ENCODE measurements at regions not wholly inside any gene's neighbourhood (a gene's known extent, or its start where the extent isn't known, plus 50 kb on each side); places are given as distances from the start of the nearest gene placed in this dataset.
"Not testable (repeated sequence)": the region's sequence is repeated elsewhere in the genome, so short reads cannot be mapped to it uniquely, and the experiment has no call there.

DNA sequence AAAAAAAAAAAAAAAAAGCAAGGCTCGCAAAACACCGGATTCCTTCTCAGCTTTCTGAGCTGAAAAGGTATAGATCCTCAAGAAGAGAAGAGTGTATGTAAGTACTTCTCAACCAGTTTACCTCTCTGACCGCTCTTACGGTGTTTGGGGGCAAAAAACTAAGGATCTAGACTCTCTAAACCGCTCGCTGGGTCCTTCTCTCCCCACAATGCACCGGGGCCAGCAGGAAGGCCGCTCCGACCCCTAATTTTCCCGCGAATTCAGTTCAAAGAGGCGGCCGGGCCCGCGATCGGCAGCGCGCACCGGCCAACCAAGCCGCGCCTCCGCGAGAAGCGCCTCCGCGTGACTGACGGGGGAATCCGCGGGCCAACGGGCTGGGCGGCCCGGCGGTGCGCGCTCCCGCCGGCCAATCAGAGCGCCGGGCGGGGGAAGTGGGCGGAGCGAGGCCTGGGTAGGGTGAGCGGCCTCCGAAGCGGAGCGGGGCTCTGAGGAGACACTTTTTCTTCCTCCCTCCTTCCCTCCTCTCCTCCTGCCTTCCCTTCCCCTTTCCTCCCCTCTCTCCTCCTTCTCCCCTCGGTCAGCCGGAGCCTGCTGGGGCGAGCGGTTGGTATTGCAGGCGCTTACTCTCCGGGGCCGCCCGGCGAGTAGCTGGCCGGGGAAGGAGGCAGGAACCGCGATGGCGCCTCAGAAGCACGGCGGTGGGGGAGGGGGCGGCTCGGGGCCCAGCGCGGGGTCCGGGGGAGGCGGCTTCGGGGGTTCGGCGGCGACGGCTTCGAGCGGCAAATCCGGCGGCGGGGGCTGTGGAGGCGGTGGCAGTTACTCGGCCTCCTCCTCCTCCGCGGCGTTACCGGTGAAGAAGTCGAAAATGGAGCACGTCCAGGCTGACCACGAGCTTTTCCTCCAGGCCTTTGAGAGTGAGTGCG is 93.0 kb downstream of the CRLF3 start:
- DNase-seq = peak; percentile 90

DNA sequence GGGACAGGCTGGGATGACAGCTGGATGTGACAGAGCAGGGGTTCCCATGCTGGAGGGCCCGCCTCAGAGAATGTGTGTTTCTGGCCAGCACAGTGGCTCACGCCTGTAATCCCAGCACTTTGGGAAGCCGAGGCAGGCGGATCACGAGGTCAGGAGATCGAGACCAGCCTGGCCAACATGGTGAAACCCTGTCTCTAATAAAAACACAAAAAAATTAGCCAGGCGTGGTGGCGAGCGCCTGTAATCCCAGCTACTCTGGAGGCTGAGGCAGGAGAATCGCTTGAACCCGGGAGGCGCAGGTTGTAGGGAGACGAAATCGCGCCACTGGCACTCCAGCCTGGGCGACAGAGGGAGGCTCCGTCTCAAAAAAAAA is 93.7 kb downstream of the CRLF3 start:
- DNase-seq = not testable (repeated sequence)

DNA sequence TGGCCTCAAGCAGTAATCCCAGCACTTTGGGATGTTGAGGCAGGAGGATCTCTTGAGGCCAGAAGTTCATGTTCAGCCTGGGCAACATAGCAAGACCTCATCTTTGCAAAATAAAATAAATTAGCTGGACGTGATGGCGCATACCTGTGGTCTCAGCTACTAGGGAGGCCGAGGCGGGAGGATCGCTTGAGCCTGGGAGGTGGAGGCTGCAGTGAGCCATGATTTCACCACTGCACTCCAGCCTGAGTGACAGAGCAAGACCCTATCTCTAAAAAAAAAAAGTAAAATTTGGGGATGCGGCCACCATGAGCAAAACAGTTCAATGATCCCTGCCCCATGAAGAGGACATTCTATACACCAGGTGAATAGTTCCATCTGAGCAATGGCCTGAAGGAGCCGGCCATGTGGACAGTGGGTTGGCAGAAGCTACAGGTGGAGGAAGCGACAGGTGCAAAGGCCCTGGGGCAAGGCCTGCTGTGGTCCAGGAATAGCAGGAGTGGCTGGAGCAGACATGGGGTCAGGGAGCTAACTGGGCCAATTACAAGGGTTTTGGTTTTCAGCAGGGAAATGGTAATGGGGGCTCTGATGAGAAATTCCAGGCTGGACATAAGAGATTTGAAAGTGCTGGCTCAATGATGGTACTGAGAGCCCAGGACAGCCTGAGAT is 94.2 kb downstream of the CRLF3 start:
- DNase-seq = not testable (repeated sequence)

DNA sequence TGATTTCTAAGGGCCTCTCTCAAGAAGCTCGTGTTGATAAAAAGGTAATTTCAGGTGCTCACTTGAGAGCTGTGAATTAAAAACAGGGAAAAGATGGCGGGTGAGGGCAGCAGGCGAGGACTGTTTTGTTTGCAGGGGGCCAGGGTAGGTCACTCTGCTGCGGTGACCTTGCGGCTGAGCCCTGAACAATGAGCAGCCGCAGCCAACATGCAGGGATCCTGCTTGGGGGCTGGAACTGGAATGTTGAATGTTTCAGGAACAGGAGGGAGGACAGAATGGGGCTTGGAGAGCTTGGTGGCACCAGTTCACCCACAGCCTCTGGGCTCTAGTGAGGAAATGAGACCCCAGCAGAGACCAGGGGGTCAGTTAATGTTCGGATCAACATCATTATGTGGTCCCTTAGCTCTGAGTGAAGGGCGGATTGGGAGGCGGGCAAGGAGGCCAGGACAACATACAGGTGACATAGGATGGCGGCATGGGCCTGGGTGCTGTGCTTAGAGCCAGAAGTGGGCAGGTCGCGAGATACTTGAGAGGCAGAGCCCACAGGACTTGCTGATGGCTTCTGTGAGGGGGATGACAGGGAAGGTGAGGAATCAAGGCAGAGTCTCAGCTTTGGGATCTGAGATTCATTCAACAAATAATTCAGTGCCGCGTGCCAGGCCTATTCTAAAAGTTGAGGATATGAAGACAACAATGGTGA is 94.9 kb downstream of the CRLF3 start:
- DNase-seq = not testable (repeated sequence)

DNA sequence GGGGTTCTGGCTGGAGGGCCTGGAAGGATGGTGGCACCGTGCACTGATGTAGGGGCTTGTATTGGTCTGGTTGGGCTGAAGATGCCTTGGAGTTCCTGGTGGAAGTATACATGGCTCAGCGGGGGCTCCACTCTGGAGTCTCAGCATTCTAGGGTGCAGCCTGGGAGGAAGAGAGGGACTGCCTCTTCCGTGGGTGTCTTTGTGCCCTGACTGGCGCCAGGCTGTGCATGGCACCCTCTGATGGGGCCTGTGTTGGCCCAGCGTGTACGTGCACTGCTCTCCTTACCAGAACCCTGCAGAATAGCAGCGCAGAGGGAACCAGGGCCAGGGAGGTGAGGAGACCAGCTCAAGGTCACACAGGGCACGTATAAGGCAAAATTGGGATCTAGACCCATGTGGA is 97.0 kb downstream of the CRLF3 start:
- not testable (repeated sequence) for DNase-seq

DNA sequence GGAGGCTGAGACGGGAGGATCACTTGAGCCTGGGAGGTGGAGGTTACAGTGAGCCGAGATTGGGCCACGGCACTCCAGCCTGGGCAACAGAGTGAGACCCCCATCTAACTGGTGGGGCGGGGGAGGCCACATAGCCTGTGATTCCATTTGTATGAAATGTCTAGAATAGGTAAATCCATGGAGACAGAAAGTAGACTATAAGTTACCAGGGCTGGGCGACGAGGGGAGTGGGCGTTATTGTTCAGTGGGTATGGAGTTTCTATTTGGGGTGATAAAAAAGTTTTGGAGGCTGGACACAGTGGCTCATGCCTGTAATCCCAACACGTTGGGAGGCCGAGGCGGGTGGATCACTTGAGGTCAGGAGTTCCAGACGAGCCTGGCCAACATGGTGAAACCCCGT is 97.8 kb downstream of the CRLF3 start:
- DNase-seq = not testable (repeated sequence)

DNA sequence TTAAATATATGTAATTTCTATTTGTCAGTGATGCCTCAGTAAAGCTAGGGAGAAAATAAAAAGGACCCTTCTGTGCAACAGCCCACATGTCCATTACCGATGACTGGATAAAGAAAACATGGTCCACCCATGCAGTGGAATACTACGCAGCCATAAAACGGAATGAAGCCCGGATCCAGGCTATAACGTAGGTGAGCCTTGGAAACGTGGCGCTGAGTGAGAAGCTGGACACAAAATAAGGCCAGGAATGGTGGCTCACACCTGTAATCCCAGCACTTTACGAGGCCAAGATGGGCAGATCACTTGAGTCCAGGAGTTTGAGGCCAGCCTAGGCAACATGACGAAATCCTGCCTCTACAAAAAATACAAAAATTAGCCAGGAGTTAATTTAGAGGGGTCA is 98.2 kb downstream of the CRLF3 start:
- DNase-seq = not testable (repeated sequence)

DNA sequence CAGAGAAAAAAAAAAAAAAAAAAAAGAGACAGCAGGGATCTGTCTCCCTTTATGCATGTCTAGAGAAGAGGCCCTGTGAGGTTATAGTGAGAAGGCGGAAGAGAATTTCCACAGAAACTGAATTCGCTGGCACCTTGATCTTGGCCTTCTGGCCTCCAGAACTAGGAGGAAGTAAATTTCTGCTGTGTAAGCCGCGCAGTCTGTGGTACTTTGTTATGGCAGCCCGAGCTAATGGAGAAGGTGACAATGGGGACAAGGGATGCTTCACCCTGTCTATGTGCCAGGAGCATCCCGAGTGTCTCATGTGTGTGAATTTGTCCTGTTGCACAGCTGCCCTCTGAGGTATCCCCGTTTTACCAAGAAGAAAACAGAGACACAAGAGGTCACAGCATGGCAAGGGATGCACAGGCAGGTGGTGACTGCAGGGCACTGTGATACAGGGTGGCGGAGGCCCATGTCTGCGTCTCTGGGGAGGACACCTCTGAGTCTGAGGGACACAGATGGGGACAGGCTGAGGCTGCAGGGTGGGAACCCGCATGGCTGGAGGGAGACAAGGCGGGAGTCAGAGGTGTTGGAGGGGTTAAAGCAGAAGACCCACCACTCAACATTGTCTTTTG is 100.3 kb downstream of the CRLF3 start:
- DNase-seq = not testable (repeated sequence)

DNA sequence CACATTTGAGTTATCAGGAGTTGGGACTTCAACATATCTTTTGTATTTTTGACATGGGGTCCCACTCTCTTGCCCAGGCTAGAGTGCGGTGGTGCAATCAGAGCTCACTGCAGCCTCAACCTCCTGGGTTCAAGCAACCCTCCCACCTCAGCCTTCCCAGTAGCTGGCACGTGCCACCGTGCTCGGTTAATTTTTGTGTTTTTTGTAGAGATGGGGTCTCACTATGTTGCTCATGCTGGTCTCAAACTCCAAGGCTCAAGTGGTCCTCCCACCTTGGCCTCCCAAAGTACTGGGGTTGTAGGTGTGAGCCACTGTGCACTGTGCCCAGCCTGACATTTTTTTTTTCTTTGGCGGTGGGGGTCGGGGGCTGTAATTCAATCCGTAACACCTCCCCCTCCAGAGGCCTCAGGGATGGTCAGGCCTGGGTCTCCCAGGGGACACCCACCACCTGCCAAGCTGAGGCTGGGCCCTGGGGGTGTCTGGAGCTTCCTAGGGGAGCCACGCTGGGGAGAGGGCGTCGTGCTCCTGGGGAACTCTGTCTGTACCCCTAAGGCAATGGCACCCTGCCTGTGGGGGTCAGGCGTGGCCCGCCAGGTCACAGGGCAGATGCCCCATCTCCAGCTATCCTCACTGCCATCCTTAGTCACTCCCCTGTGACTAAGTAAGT is 102.2 kb downstream of the CRLF3 start:
- DNase-seq = not testable (repeated sequence)

DNA sequence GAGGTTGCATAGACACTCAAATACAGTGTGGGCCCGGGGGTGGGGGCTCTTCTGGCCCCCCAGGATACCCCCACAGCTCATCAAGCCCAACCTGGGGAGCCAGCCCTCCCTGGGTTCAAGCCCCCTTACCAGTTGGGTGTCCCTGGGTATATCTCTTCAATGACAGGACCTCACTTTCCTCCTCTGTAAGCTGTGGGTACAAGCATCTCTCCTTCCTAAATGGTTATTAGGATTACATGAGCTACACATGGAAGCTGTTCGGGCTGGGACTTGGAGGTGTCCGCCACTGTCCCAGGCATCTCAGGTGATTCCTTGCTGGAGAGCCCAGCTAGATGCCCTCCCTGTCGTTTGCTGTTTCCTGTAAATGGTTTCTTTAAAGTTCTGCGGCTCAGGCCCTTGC is 103.5 kb downstream of the CRLF3 start:
- DNase-seq = not testable (repeated sequence)

DNA sequence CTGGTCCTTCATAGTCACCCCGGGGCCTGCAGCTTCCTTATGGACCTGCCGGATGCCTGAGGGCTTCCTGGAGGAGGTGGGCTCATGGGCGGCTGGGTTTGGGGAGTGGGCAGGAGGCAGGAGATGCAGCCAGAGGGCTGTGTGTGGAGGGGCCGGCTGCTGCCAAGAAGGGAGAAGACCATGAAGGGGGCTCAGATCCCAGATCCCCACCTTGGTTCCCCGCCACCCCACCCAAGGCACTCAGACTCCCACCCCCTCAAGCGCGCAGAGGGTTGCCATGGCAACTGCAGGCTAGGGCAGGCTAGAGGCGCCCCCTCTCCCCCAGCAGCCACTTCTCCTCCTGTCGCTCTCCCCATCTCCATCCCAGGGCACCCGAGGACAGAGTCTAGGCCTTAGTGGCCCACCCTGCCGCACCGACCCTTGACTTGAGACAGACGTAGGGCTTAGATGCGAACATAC is 104.5 kb downstream of the CRLF3 start:
- no peak for DNase-seq

DNA sequence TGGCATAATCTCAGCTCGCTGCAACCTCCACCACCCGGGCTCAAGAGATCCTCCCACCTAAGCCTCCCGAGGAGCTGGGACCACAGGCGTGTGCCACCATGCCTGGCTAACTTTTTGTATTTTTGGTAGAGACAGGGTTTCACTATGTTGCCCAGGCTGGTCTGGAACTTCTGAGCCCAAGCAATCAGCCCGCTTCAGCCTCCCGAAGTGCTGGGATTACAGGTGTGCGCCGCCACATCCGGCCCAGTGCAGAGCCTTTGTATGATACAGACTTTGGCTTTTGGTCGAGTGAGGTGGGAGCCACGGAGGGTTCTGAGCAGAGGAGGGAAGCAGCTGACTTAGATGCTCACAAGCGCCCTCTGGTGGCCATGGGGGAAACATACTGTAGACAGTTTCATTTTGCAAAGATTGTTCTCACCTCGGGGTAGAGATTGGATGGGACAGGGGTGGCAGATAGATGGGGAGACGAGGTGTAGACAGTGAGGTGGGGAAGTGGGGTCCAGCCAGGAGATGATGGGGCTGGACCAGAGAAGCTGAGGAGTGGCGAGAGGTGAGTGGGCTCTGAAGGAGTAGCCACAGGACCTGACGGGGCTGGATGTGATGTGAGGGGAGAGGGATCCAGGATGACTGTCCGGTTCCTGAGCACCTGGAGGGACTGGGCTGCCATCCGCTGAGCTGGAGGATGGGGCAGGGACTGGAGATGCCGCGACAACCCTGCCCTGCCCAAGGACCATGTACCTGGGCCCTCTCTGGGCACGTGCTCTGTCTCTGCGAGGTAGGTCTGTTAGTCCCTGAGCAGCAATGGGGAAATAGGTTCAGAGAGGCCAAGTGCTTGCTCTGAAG is 105.1 kb downstream of the CRLF3 start:
- peak; percentile 79 for DNase-seq

DNA sequence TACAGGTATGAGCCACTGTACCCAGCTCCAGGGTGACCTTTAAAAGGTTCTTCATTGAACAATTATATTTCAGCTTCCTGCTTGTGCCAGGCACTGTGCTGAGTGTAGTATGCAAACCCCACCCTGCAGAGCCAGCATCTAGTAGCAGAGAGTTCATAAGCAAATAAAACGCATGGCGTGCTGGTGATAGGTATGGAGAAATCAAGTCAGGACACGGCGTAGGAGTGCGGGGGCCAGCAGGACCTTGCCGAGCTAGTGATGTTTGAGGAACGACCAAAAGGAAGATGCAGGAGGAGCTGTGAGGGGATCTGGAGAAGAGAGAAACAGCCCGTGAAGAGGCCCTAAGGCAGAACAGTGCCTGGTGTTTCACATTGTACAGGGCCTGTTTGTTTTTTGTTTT is 105.8 kb downstream of the CRLF3 start:
- not testable (repeated sequence) for DNase-seq

DNA sequence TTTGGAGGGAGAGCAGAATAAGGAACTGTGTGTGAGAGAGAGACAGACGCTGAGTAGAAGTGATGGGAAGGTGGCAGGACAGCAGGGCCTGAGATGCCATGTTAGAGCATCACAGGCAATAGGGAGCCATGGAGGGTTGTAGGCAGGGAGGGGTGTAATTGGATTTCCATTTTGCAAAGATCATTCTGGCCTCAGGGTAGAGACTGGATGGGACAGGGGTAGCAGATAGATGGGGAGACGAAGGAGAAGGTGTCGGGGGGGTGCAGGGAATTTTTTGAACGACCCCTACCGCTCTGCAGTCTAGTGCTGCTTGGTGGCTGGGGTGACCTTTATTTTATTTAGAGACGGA is 106.4 kb downstream of the CRLF3 start:
- DNase-seq = not testable (repeated sequence)

DNA sequence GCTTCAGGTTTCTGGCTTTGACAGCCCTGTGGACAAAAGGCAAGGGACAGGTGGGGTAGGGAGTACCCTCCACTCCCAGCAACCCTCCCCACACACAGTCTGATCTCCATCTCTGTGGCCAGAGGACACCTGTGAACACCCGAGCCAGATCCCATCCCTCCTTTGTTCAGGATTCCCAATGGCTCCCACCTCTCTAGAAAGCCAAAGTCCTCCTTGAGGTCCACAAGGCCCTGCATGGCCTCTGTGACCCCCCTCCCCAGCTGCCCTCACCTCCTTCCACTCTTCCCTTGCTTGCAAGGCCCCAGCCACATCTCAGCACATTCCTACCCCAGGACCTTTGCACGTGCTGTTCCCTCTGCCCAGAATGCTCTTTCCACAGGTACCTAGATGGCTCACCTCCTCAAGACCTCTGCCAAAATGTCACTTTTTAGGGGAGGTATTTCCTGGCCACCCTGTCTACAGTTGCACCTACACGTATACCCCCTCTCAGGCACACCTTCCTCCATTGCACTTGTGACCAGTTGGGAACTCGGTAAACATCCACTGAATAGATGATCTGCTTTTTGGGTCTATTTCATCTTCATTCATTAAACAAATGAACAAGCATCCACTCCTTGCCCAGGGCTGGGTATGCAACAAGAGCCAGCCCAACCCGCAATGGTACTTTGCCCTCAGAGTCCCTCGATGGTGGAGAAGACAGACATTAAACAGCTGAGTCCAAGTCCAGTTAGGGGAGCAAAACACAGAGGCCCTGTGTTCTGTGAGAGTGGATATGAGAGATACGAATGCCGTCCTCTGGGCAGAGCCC is 107.0 kb downstream of the CRLF3 start:
- DNase-seq = no peak

DNA sequence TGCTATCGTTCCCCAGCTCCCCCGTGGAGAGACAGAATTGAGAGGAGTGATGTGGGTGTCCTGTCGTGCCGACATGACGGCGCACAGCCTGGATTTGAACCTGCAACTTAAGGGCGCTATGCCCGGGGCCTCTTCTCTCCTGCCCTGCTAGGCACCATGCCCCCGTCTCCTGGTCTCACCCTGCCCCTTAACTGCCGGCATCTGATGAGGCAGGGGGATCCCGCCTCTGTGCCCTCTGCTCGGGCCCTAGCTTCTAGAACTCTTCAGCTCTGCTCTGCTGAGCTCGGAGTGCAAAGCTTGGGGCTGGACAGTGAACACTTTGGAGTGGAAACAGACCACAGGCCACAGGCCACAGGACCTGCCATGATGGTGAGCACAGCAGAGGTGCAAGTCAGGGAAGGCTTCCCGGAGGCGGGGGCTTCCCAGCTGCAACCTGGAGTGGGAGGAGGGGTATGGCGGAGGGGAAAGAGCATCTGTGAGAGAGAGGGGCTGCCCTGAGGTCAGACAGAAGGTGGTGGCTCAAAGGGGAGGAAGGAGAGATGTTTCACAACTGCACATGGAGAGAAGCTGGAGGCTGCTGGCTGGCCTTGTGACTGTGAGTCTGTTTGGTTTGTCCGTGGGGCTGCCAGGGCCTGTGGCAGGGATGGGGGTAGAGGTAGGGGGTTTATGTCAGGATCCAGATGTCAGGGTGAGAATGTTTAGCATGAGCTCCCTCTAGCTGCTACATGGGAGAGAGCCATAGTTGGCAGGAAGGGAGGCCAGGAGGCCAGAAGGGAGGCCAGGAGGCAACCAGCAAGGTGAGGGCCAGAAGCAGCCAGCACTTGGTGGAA is 107.8 kb downstream of the CRLF3 start:
- no peak for DNase-seq

DNA sequence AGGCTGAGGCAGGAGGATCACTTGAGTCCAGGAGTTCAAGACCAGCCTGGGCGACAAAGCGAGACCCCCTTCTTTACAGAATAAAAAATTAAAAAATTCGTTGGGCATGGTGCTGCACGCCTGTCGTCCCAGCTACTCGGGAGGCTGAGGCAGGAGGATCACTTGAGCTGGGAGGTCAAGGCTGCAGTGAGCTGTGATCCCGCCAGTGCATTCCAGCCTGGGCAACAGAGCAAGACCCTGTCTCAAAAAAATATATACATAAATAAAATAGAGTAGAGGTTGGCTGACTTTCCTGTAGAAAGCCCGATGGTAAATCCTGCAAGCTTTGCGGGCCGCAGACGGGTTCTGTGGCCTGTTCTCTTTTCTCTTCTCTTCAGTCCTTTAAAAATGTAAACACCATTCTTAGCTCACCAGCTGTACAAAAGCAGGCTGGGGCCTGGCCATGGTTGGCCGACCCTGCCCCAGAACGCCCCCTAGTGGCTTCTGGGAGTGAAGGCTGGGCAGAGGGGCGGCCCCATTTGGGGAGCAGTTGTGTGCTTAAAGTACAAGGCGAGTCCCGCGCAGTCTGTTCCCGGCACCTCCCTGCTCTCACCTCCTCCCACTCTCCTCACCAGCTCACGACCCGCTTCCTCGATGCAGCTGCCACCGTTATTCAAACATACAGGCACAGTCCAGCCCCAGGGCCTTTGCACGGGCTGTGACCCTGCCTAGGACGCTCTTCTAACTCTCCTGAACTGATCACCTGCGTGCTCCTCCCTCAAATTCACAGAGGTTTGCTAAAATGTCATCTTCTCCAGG is 109.5 kb downstream of the CRLF3 start:
- DNase-seq = peak; percentile 63

DNA sequence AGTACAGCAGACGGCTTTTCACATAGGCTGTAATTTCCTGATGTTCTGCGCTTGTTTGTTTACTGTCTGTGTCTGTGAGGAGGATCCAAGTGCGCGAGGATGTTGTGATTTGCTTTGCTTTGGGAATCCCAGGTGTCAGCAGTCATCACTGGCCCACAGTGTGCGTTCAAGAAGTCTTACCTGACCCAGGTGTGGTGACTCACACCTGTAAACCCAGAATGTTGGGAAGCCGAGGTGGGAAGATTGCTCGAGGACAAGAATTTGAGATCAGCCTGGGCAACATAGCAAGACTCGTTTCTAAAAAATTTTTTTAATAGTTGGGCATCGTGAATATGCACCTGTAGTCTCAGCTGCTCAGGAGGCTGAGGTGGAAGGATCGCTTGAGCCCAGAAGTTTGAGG is 110.7 kb downstream of the CRLF3 start:
- DNase-seq = not testable (repeated sequence)

DNA sequence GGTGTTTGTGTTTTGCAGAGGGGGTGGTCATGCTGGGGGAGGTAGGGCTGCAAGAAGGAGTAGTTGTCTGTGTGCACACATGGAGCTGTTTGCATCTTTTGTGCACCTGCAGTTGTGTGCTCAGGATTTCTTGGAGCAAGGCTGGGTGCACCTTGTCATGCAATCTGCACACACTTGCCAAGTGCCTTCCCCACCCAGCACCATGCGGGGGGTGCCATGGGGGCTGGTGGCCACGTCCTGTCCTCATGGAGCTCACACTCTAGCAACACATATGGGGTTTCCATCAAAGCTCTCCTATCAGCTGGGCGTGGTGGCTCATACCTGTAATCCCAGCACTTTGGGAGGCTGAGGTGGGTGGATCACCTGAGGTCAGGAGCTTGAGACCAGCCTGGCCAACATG is 111.6 kb downstream of the CRLF3 start:
- DNase-seq = not testable (repeated sequence)
